ENCODE measurements at regions not wholly inside any gene's neighbourhood (a gene's known extent, or its start where the extent isn't known, plus 50 kb on each side); places are given as distances from the start of the nearest gene placed in this dataset.

DNA sequence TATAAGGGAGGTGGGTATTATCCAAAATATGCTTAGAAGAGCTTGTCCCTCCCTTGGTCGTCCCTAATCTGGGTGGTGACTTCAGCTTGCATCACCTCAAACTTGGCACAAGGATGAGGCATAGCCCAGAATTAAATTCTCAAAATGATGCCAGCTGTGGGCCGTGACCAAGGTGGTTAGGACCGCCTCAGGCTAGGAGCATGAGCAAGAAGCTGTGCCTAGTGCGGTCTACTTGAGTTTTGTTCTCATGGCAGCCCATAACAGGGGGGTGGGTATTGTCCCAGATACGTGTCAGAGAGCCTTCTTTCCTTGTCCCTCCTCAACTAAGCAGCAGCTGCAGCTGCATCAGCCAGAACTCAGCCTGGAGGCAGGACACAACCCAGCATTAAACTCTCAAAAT lies 2620.0 kb downstream of the PCDH7 start:
- TF ChIP-seq, protein P1, sequence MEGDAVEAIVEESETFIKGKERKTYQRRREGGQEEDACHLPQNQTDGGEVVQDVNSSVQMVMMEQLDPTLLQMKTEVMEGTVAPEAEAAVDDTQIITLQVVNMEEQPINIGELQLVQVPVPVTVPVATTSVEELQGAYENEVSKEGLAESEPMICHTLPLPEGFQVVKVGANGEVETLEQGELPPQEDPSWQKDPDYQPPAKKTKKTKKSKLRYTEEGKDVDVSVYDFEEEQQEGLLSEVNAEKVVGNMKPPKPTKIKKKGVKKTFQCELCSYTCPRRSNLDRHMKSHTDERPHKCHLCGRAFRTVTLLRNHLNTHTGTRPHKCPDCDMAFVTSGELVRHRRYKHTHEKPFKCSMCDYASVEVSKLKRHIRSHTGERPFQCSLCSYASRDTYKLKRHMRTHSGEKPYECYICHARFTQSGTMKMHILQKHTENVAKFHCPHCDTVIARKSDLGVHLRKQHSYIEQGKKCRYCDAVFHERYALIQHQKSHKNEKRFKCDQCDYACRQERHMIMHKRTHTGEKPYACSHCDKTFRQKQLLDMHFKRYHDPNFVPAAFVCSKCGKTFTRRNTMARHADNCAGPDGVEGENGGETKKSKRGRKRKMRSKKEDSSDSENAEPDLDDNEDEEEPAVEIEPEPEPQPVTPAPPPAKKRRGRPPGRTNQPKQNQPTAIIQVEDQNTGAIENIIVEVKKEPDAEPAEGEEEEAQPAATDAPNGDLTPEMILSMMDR (IDR thresholded peaks at IDR 0.05), result no peak
- no peak for TF ChIP-seq POLR2A (IDR thresholded peaks at IDR 0.05)

Measured in right lobe of liver (tissue), 4 donors.